Ramos (cell line): ENCODE measurements at regions not wholly inside any gene's neighbourhood (a gene's known extent, or its start where the extent isn't known, plus 50 kb on each side); places are given as distances from the start of the nearest gene placed in this dataset.
"Not testable (repeated sequence)": the region's sequence is repeated elsewhere in the genome, so short reads cannot be mapped to it uniquely, and the experiment has no call there.

Experiments
- in situ Hi-C: fragments of 300-500 bp; cut with MboI; formaldehyde crosslinking; loops from one replicate; pipeline ENCODE4 v1.14.3; 2022; ENCODE audit warnings: low sequenced_read_pairs; ENCODE audit not compliant: unreplicated experiment

DNA sequence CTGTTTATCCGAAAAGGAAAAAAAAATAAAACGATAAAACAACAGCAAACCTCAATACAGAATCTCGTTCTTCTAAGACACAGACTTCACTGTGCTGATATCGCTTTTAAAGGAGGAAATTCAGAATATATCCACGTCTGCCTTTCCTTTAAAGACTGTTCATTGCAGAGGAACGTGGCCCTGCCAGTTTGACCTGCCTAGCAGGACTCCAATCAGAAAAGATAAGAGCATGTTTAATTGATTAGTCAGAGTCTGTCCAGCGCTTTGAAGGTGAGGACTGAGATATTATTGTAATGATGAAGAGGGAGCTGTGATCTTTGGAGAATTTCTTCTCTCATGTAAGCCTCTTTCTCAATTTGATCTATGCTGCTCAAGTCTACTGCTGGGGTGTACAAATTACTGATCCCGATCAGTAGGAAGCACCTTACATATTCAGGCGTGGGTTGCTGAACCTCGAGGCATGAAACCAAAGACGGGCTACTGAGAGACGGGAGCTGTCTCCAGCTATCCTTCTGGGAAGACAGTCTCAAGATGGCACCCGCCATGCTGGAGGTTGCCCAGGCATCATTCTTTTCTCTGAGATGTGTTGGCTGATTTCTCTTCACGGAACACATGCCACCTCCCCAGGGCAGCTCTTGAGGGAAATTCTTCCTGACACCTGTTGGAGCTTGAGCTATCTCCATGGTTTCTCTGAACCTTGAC lies 146.1 kb downstream of the SHOX start:
- in situ Hi-C loops: no loop called here

- in situ Hi-C loops: no loop called here
These were observed 145.5 kb downstream of the SHOX start for GRCh38 chrX:776061-776460.

DNA sequence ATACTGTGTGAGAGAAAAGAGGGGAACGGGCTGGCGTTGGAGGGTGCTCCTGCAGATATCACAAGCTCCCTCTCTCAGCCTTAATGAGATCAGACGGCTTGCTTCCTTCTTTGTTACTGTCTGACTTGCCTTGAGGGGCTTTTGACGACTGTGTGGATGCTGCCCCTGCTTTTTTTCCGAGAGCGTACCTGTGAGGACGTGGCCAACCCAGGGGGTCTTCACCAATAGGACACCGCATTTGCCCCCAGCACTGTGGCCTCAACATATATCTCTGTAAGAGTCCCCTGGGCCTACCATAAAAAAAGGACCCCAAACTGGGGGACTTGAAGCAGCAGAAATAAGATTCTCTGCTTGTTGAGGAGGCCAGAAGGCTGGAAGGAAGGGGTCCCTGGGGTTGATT lies 143.9 kb downstream of the SHOX start:
- in situ Hi-C loops: no loop called here

DNA sequence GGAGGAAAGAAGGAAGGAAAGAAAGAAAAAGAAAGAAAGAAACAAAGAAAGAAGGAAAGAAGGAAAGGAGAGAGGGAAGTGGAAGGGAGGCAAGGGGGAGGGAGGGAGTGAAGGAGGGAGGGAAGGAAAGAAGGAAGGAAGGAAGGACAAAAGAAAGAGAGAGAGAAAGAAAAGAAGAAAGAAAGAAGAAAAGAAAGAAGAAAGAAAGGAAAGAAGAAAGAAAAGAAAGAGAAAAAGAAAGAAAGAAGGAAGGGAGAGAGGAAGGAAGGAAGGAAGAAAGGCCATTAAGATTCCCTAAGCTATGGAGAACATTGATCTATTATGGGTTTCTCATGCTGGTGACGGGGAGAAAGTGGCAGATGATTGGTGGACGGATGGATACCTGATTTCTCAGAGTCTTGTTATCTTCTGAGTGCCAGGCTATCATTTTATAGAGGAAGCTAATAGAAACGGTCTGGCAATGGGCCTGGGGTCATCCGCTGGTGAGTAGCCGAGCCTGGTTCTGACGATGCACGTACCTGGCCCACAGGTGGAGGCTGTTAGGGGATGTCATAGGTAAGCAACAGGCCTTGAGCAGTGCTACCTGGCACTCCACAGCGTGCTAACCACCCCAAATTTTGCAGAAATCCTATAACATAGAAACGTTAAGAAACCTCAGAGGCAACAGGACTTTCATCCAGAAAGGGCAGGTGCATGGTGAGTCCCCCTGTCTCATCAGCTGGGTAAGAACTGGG lies 142.9 kb downstream of the SHOX start:
- in situ Hi-C loops: no loop called here

GRCh38 chrX:771536-771935 lies 140.9 kb downstream of the SHOX start:
- in situ Hi-C loops: no loop called here

GRCh38 chrX:769796-770195 lies 139.2 kb downstream of the SHOX start:
- in situ Hi-C loops: no loop called here

- in situ Hi-C loops: no loop called here
These were observed 138.0 kb downstream of the SHOX start for GRCh38 chrX:768596-768995.

DNA sequence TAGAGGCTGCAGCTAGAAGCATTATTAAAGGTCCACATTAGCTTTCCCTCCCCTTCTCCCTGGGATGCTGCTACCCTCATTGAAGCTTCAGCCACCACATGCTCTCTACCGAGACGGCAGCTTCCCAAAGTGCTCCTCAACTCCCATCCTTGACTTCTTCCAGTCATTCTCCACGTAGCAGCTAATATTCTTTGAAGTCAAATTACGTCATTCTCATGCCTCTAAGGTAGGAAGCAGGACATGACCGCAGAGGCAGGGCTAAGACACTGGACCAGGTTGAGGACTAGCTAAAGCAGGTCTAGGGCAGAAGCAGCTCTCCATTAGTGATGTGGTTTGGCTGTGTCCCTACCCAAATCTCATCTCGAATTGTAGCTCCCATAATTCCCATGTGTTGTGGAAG lies 128.3 kb downstream of the SHOX start:
- in situ Hi-C loops: no loop called here

- in situ Hi-C loops: no loop called here
These were observed 120.2 kb downstream of the SHOX start for GRCh38 chrX:750812-751211.

DNA sequence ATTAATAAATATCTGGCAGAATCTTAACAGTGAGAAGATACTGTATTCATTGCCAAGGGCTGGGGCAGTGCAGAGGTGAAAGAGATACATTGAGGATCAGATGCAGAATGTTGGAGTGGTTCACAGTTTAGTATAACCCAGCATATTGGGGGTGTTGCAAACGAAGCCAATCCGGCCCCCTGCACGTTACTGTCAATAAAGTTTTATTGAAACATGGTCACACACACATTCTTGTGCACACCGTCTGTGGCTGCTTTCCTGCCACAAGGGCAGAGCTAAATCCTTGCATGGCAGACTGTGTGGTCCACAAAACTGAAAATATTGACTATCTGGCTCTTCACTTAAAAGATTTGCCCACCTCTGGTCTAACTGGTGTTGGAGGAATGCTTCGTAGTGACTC lies 119.7 kb downstream of the SHOX start:
- in situ Hi-C loops: no loop called here

- in situ Hi-C loops: no loop called here
These were observed 116.6 kb downstream of the SHOX start for GRCh38 chrX:747176-747575.

GRCh38 chrX:739611-740010 lies 109.0 kb downstream of the SHOX start:
- in situ Hi-C loops: no loop called here

GRCh38 chrX:737021-737420 lies 106.4 kb downstream of the SHOX start:
- in situ Hi-C loops: not testable (repeated sequence)

- in situ Hi-C loops: no loop called here
These were observed 103.8 kb downstream of the SHOX start for GRCh38 chrX:734362-734761.

GRCh38 chrX:733961-734360 lies 103.4 kb downstream of the SHOX start:
- in situ Hi-C loops: no loop called here

DNA sequence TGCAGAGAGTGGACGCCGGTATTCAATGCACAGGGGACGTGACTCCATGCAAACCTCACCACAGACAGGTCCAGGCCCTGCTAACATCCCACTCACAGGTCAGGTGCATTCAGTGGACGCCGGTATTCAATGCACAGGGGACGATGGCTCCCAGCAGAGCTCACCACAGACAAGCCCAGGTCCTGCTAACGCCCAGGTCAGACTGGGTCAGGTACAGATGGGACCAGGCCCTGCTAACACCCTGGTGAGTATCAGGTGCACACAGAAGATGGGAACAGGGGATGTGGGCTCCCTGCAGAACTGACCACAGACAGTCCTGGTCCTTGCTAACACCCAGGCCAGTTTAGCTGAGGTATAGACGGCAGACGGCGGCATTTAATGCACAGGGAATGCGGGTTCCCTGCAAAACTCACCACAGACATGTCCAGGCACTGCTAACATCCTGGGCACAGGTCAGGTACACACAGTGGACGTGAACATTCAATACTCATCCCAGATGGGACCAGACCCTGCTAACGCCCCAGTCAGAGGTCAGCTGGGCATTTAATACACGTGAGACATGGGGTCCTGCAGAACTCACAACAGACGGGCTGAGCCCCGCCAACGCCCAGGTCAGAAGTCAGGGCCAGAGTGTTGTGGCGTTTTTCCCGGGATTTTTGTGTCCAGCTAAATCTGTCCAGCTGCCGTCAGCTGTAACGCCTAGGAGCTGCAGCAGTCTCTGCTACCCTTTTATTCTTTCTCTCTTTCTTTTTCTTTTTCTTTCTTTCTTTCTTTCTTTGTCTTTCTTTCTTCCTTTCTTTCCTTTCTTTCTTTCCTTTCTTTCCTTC lies 99.2 kb downstream of the SHOX start:
- in situ Hi-C loops: no loop called here

DNA sequence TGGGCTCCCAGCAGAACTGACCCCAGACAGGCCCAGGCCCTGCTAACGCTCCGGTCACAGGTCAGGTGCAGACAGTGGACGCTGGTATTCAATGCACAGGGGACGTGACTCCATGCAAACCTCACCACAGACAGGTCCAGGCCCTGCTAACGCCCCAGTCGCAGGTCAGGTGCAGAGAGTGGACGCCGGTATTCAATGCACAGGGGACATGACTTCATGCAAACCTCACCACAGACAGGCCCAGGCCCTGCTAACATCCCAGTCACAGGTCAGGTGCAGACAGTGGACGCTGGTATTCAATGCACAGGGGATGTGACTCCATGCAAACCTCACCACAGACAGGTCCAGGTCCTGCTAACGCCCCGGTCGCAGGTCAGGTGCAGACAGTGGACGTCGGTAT lies 98.5 kb downstream of the SHOX start:
- in situ Hi-C loops: not testable (repeated sequence)

- in situ Hi-C loops: not testable (repeated sequence)
These were observed 98.0 kb downstream of the SHOX start for GRCh38 chrX:728639-729038.

DNA sequence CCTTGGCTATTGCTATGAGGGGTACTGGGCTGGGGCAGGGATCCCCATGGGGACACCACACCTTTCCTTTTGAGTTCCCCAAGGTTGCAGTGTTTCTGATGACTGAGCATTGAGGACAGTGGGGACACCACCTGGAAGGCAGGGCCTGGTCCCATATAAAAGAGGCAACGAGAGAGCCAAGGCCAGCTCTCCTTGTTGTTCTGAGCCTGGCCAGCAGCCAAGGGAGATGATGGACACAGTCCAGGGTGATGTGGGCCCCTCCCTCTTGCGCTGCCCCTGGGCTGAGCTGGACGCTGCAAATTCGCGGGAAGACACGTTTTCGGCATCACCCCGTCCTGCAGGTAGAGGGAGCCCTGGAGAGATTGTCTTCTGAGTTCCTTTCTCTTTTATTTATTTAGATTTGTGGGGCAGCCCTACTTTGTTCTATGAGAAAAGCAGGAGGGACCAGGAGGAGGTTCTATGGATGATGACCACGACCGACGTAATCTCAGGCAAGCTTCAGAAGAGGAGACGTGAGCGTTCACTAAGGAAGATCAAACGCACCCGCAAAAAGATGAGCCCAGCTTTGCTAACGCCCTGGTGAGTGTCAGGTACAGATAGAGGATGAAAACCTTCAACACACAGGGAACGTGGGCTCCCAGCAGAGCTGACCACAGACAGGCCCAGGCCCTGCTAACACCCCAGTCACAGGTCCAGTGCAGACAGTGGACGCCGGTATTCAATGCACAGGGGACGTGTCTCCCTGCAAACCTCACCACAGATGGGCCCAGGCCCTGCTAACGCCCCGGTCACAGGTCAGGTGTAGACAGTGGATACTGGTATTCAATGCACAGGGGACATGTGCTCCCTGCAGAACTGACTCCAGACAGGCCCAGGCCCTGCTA lies 97.4 kb downstream of the SHOX start:
- in situ Hi-C loops: no loop called here

DNA sequence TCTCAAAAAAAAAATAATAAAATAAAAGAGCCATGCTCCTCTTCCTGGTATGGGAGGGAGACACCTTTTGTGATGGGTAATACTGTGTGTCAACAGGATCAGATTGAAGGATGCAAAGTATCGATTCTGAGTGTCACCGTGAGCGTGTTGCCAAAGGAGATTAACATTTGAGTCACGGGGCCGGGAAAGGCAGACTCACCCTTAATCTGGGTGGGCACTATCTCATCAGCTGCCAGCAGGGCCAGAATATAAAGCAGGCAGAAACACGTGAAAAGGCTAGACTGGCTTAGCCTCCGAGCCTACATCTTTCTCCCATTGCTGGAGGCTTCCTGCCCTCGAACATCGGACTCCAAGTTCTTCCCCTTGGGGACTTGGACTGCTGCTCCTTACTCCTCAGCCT lies 95.4 kb downstream of the SHOX start:
- in situ Hi-C loops: no loop called here
